HuH-7.5 (cell line): ENCODE measurements at regions not wholly inside any gene's neighbourhood (a gene's known extent, or its start where the extent isn't known, plus 50 kb on each side); places are given as distances from the start of the nearest gene placed in this dataset.

Experiments used
- DNase-seq: peaks from one replicate; pipeline ENCODE4 v3.0.0; 2011; ENCODE audit warnings: low spot score

DNA sequence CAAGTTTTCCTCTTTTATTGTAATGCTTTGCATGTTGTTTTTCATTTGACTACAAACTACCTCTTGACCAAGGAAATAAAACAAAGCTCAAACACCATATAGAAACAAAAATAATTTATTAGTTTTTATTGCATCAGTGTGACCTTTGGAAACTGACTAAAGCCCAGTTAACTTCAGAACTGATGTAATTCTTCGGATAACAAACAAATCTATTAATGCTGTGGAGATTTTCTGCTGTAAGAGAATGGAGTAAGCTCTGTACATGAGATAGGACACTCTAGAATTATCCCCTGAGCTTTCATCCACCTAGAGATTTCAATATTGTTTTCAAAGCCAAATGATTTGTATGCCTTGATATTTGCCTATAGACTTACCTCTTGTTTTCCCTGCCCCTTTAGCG lies 154.0 kb upstream of the KCNK2 start:
- no peak for DNase-seq

DNA sequence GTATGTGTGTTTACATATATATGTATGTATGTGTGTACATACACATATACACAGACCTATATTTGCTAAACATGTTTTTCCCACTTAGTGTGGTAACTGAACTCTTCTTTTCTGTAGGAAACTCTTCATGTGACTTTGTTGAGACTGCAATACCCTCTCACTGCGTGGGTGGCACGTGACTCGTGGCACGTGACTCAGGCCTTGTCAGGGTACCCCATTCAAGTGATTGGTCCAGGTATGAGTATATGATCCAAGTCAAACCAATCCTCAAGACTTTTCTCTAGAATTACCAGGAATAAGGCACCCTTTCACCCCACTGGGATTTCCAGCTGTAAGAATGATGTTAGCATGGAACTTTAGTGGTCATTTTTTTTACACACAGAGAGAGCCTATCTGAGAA lies 149.2 kb upstream of the KCNK2 start:
- no peak for DNase-seq

DNA sequence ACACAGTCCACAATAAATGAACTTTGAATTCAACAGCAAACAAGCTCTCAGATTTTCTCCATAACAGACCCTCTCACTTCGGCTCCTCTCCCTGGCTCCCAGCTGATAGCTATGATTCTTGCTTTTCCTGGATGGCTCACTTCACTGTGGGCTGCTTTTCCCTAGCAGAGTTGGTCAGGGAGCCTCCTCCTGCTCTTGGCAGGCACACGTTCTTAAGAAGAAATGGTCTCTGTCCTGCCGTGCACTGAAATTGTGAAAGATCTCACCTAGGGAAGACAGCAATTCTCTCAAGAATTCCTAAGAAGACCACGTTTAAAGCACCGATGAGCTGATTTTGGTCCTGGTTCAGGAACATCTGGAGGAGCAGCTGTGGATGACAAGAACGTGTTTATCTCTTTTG lies 148.5 kb upstream of the KCNK2 start:
- no peak for DNase-seq

DNA sequence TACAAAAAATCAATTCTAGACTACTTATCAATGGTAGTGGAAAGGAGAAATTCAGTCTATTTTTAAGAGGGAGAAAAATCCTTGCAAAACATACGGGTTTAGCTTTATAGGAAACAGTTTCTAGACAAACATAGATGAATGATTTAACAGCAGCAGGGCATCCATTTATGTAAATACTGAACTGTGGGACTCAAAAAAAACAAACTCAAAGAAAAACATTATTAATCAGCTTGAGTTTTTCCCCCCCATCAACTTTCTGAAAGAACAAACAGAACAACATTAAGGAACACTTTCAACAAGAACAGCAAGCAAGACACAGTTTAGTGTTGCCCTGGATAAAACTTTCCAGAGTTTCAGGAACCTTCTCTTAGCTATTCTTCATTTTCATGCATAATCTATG lies 147.3 kb upstream of the KCNK2 start:
- no peak for DNase-seq

DNA sequence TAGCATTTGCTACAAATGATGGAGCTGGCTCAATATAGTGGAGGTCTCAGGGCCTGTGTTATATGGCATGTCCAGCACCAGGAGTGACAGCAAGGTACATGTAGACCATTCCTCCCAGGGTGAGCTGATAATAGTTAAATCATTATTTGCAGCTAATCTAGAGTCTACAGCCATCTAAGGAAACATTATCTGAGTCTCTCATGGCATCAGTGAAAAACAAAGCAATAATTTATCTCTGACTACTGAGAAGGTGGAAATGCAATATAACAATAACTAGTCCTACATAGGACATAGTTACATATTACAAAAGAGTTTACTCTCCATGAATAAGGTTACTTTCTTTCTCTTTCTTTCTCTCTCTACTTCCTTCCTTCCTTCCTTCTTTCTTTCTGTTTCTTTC lies 143.4 kb upstream of the KCNK2 start:
- no peak for DNase-seq

DNA sequence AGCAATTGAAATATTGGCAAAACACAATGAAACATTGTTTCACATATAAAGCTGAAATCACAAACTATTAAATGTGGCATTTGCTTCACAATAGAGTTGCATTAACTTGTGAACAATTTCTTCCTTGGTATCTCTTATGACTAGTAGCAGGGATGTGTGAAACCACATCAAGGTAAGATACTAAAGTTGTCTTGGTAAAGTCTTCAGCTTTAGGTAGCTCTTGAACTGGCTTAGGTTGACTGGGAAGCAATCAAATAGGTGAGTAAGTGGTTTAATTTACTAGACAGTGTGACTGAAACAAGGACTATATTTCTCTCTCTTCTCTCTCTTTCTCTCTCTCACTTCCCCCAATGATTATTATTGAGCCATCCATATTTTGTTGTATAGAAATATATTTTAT lies 141.5 kb upstream of the KCNK2 start:
- no peak for DNase-seq

DNA sequence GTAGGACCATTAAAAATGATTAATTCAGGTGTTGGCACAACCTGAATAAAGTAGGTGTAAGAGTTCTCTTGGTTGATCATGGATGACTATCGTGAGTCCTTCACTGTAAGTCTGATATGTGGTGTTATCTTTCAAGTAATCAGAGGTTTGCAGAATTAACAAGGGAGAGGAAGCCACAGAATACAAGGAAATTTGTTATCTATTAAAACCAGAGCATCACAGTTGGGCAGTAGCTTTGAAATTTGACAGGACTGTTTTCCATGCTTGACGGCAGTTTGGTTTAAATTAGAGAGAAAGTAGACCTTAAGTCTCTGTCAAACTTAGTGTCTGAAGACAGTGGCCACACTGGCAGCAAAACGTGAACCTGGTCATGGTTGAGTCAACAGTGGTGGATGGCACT lies 139.5 kb upstream of the KCNK2 start:
- DNase-seq: no peak

DNA sequence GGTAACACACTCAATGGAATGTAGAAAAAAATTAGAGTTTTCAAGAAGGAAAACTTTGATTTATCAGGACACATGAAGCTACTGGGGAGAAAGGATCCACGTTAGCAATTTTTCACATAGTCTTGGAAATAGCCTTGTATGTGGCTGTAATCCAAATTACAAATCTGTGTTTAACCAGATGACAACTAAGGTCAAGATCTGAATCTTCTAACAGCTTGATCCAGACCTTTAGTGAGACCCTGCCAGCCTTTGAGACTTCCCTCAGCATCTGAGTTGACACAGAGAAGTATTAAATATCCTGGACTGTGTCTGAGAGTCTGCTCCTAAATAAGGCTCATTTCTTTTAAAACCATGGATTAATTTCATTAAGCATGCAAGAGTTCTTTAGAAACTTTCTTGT lies 135.9 kb upstream of the KCNK2 start:
- no peak for DNase-seq

DNA sequence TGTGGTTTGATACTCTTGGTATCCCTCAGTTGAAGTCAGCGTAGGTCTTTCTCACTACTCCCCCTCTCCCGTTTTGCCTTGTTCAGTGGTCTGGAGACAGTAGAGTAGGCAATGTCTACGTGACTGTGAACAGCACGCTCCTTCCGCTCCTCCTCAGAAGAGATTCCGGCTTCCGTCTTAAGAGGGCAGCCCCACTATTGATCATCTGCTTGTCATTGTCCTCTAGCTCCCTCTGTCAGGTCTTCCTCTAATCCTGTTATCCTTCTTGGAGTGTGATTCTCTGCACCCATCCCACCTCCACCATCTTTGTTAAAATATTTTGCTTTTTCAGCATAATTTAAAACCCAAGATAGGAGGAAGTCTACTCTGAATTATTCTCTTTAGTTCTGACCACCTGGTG lies 129.9 kb upstream of the KCNK2 start:
- no peak for DNase-seq

DNA sequence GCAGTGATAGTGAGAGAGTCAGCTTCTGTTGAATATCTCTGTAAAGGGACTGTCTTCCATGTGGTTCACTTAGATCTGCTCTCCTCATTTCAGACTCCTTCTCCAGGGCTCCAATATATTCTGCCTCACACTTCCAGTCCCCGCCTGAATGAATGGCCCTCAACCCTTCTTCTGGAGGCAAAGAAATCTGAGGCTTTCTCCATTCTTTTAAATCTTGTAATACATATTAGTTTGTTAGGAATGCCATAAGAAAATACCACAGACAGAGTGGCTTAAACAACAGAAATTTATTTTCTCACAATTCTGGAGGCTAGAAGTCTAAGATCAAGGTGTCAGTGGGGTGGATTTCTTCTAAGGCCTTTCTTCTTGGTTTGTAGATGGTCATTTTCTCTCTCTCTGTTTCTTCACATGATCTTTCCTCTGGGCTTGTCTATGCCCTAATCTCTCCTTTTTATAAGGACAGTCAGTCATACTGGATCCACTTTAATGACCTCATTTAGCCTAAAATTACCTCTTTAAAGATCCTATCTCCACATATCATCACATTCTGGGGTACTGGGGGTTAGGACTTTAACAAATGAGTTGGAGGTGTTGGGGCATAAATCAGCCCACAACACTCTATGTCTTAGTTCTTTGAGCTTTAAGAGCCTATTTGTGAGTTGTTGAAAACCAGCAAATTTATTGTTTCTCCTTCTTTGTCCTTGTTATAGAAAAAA lies 128.5 kb upstream of the KCNK2 start:
- DNase-seq: no peak

DNA sequence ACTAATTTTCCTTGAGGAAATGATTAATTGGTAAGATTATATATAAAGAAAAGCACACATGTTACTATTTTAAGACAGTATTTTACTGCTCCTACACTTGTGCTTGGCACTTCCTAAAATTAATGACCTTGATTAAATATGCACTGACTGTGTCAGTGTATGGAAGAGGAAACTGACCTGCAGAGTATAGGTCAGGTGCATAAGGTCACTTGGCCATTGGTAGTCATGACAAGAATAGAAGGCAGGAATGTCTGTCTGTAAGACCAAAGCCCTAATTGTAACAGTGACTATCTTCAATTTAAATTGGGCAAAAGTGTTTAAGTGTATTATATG lies 128.0 kb upstream of the KCNK2 start:
- DNase-seq: no peak

DNA sequence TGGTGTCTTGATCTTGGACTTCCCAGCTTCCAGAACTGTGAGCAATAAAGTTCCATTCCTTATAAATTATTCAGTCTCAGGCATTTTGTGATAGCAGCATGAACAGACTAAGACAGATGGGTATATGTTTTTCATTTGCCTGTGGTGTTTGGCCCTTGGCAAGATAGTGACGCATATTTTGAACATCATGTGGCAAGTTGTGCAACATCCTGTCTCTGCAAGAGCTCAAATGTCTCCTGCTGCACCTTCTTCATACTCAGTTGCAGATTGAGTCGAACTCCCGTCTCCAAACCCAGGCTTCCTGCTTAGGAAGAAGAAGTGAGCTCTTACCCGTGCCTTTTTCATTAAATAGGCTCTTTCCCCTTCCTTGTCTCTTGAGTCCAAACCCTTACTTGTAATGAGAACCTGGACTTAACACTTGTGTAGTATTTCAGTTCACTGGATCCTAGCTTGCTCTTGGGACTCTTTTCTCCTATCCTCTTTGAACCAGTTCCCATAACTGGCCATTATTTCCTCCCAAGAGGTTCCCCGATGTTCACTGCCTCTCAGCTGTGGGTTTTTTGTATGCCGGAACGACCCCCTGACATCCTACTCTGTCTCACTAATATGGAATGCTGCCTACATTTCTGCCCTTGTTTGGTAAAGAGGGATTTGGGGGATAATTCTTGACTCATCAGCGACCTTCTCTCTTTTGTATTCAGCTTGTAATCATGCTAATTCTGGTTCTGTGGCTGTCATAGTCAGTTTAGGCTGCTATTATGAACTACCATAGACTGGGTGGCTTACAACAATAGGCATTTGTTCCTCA lies 125.0 kb upstream of the KCNK2 start:
- DNase-seq: no peak

DNA sequence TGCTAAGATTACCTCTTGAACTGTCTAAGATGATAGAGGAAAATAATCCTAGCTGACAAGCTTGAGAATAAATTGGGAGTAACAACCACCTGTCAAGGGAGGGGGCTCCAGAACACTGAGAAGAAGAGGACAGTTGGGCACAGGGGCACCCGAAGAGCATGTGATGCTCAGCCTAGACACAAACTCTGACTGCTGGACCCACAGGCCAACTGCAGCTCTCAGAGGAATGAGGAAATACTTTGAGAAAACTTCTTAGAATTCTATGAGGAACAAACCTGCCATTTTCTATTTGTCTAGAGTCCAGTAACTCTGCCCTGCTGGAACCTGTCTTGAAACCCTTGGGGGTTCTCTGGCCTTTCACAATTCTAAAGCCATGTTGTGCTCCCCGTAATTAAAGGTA lies 124.1 kb upstream of the KCNK2 start:
- DNase-seq: no peak

DNA sequence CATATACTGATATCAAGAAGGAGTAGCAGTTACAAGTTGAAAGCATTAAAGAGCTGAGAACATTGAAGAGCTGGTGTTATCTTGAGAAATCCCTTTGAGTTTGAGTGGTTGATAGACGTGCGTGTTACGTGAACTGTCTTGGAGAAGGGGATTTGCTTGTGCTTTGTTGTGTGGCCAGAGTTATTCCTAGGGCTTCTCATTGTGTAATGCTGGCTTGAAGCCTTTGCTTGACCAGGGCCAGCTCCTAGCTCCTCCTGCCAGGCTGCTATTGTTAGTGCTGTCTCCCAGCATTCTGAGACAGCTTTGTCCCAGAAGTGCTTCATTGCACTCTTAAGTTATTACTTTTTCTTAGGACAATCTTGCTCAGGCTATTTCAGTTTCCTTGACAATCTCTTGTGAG lies 116.2 kb upstream of the KCNK2 start:
- no peak for DNase-seq

DNA sequence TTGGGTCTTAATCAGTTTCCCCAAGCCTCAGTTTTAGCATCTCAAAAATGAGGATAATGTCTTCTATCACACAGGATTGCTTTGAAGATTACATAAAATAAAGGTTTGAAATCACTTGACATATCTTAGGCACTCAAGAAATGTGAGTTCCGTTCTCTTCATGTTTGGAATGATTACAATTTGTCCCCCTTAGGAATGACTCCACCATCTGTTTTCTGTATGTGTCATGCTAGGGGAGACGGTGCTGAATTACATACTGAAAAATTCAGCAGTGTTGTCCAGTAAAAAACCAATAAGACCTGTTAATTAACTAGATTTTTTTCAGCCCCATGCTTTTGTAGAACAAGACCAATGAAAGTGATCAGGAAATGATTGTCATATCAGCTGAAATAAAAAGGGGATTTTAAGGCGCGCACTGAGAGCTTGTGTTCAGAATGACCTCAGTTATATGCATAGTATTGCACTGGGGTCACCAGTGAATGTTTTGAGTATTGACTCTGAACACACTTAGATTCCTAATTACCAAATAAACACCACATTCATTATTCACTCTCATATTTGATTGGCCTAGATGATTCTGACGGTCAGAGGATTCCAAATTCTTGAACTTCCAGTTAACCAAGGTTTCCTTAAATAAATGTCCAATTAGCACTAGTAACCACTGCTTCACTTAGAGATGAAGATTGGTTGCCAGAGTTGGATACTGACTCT lies 114.5 kb upstream of the KCNK2 start:
- no peak for DNase-seq

DNA sequence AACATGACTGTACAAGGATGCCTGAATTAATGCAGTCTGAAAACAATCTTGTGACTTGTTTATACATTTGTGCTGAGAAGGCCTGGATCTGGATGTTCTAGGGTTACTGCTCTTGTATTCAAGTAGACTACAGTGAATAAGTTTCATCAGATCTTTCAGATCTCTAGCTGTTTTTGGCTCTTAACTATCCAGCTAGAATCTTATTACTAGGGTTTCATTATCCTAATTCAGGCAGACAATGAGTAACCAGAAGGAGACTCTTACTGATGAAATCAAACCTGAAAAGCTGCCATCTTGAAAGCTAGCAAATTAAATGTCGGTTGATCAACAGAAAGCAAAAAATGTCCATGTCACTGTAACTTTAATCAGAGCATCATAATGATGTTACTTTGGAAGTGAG lies 112.5 kb upstream of the KCNK2 start:
- DNase-seq: no peak

DNA sequence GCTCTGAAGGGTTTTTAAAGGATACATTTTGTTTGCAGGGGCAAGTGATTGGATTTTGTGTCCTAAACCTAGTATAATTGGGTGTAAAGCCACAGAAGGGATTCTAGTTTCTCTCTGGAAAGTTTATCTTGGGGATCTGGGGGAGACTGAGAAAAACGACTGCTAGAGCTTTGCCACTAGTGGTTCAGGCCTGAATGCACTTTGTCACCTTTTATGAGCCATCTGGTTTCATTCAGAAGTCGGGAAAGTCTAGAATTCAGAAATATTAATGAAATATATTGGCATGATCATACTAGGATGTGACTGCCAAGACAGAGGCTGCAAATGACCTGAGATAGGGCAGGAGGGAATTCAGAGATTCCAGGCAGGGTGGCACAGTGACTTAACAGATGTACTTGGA lies 111.5 kb upstream of the KCNK2 start:
- no peak for DNase-seq

DNA sequence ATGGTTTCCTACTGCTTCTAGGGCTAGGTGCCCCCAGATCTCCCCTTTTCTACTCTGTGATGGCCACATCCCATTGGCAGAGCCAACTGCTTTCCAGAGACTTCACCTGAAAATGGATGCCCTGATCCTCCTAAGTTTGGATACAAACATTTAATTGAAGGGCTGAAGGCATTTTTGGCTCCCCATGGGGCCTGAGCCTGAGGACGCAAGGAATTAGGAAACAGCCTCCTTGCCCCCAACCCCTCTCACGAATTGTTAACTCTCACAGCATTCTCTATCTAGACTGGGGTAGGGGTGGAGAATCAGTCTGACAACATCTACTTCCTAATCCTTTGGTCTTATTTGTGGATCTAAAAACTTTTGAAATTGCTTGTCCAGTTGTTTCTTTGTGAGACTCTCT lies 108.5 kb upstream of the KCNK2 start:
- no peak for DNase-seq

DNA sequence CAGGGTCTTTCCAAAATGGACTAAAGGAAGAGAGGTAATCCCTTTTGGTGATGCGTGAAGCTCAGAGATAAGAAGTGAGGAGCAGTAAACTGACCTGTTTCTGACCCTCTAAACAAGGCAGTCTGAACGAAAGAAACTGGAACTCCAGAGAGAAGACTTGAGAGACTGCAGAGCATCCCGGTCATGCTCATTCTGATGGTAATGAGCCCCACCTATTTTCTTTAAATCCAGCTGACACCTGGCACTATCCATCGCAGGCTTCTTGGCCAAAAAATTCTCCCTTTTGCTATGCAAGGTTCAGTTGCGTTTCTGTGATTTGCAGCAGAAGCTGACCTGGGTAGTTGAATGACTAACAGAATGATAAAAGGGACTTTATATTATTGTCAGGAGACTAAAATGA lies 105.9 kb upstream of the KCNK2 start:
- no peak for DNase-seq

DNA sequence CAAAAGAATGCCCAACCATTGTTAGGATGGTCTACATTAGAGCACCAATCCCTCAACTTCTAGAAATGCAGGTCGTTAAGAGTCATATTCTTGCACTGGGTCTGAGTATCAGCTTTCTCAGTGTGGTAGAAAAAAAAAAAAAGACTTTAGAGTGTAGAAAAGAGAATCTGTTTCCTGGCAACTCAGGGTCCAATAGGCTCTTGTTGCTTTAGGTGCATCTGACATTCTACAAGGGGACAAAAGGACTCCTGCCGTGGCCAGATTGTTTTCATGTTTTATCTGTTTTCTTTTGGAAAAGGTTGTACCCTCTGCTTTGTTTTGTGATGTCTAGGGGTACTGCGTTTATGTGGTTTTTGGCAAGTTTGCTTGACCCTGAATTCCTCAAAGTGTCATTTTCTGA lies 105.4 kb upstream of the KCNK2 start:
- no peak for DNase-seq

DNA sequence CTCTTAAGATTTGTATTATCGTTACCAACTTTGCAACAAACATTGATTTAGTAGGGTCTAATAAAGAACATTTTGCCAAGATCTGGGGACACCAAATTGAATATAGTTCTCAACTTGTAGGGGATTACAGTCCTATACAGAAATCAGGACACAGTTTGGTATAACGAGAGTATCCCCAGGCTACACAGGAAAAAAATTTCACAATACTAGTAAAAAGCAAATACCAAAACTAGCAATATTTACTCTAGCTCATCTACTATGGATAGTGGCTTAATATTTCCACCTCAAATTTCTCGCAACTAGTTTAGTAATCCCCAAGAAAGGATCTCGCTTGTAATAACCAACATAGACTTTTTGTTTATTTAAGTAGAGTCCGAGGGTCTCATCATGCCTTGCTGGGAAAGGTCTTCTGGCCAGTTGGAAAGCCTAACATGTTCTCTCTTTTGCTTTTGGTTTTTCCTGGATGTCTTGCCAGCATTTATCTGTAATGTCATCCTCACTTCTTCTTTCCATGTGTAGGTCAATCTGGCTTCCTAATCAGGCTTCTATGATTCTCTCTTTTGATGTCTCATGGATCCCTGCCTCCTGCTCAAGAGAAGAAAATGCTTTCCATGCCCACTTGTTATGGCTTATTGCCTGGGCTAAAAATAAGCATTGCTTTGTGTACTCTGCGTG lies 104.7 kb upstream of the KCNK2 start:
- no peak for DNase-seq

DNA sequence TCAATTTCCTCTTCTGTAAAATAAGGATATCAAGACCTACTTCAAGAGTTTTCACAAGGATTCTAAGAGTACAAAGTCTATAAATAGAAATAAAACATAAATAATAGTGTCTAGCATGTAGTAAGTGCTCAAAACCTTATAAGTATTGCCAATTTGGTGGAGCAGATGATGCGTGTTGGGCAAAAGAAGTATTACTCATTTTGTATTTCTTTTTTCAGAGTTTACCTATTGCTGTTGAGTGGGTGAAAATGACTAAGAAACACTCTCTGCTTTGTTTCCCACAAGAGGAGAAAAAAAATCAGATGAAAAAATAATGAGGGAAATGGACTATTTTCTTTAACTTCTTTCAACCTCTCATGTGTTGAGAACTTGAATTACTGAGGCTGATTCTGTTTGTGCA lies 103.3 kb upstream of the KCNK2 start:
- DNase-seq: no peak

DNA sequence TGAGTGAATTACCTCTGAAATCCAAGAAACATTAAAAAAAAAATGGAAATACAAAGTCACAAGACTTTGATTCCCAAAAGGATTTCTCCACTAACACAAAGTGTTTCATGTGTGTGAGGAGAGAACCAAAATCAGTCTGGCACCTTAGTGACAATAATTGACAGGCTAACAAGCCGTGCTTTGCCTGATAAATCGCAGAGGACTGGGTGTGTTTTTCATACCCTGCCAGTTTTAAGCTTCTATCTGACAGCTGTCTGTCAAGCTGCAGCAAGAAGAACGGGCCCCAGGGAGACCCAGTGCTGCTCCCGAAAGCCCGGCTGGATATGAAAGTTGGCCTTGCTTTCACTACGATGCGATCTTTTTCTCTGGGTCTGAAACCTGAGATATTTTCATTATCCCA lies 101.6 kb upstream of the KCNK2 start:
- DNase-seq: no peak
